Small intestine (tissue), 7 donors: ENCODE measurements at regions not wholly inside any gene's neighbourhood (a gene's known extent, or its start where the extent isn't known, plus 50 kb on each side); places are given as distances from the start of the nearest gene placed in this dataset.

ENCODE experiments used
- DNase-seq, 2 donors: peaks; one replicate each; pipeline versions ENCODE4 v3.0.0 to v3.0.0-alpha.2; 2013
- FAIRE-seq: peaks from 2 replicates; lab custom pipeline; 2012; peaks lifted over from hg19 to GRCh38; lab: Jason Lieb, UNC
- H3K27ac ChIP-seq, 3 donors: one replicate each; pipeline ENCODE4 v1.5.1; 2013; ENCODE audit warnings: low read length in 2 of 3, mild to moderate bottlenecking in 2 of 3, control low read depth in 1 of 3, inconsistent platforms in 1 of 3, low read depth in 1 of 3, moderate library complexity in 1 of 3
- H3K27me3 ChIP-seq, 3 donors: one replicate each; pipeline ENCODE4 v1.6.1; 2013; ENCODE audit warnings: low read length in 3 of 3, inconsistent platforms in 1 of 3; ENCODE audit not compliant: control insufficient read depth in 3 of 3, insufficient read depth in 3 of 3
- H3K36me3 ChIP-seq, 3 donors: one replicate each; pipeline ENCODE4 v1.6.1; 2013; ENCODE audit warnings: low read length in 3 of 3, inconsistent platforms in 1 of 3, low read depth in 1 of 3, mild to moderate bottlenecking in 1 of 3, moderate library complexity in 1 of 3; ENCODE audit not compliant: control insufficient read depth in 3 of 3, insufficient read depth in 2 of 3
- H3K4me1 ChIP-seq, 3 donors: one replicate each; pipeline ENCODE4 v1.6.1; 2013; ENCODE audit warnings: low read length in 2 of 3, inconsistent platforms in 1 of 3, low read depth in 1 of 3, mild to moderate bottlenecking in 1 of 3, moderate library complexity in 1 of 3; ENCODE audit not compliant: control insufficient read depth in 3 of 3, insufficient read depth in 2 of 3
- H3K4me3 ChIP-seq, 3 donors: one replicate each; pipeline ENCODE4 v1.5.1; 2013; ENCODE audit warnings: low read length in 3 of 3, control low read depth in 1 of 3, inconsistent platforms in 1 of 3, low read depth in 1 of 3, mild to moderate bottlenecking in 1 of 3, moderate library complexity in 1 of 3
- H3K9me3 ChIP-seq, 2 donors: one replicate each; pipeline ENCODE4 v1.6.1; 2013; ENCODE audit warnings: low read depth in 1 of 2, low read length in 1 of 2; ENCODE audit not compliant: control insufficient read depth in 2 of 2, insufficient read depth in 1 of 2
- WGBS, 3 donors: extraction: QIAGEN DNeasy Blood & Tissue Kit; methylation state at CpG; one replicate each; pipeline ENCODE4 v1.1.7; 2013; 5-methylcytosine and 5-hydroxymethylcytosine counted together
- donor health status: healthy with polysubstance abuse.
- donor health status: control.
- donor health status: control.
- donor health status: Bipolar disorder and iron deficiency.
- donor health status: healthy.

DNA sequence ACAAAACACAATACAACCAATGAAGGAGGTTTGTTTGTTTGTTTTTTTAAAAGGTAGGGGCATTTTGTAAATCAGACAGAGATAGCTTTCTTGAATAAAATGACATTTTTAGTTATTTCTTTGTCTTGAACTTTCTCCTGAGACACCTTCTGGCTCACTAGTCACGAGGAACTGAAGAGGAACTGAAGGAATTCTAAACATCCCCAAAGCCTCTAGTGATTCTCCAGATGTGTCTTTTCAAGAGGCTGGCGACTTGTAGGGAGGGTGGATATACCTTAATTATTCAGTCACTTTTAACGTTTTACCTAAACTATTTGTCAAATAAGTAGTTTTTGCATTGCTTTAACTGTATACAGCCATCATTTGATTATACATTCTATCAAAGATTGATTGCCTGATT lies 211.2 kb upstream of the LRIG3 start:
- 65 to 87% (median 75%) methylated on average over 3 of the region's 3 CpGs for WGBS, 3 donors
- H3K27ac ChIP-seq = no peak overlapping the region
- DNase-seq = no peak
- H3K27me3 ChIP-seq = no peaks in the 10 kb centered on the region
- no peaks in the 10 kb centered on the region for H3K4me1 ChIP-seq
- no peaks in the 10 kb centered on the region for H3K36me3 ChIP-seq
- no peak for FAIRE-seq
- peaks cover 0 to 8% of the 10 kb centered on the region in 2 donors for H3K9me3 ChIP-seq
- no peak overlapping the region for H3K4me3 ChIP-seq

DNA sequence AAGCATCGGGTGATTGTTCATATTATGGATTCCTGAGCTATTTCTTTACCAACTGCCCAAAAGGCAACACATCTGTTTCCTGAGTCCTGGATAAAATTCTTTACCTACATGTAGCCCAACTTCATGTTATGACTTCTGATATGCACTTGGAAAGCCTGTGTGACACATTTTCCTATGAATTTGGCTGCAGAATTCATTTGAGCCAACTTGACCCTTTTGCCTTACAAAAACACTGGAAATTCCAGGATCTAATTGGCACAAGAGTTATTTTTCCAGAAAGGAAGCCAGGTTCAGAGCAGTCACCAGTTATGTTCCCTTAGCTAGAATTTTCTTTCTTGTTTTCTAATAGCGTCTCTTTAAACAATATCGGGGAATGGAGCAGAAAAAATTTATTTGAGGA lies 202.5 kb upstream of the LRIG3 start:
- H3K9me3 ChIP-seq = peaks cover 0 to 11% of the 10 kb centered on the region in 2 donors
- H3K36me3 ChIP-seq = no peaks in the 10 kb centered on the region
- H3K4me1 ChIP-seq = no peaks in the 10 kb centered on the region
- DNase-seq = no peak
- no peak overlapping the region for H3K27ac ChIP-seq
- FAIRE-seq = no peak
- no peaks in the 10 kb centered on the region for H3K27me3 ChIP-seq
- no peak overlapping the region for H3K4me3 ChIP-seq
- WGBS, 3 donors = 81 to 97% (median 93%) methylated on average over 3 of the region's 3 CpGs

DNA sequence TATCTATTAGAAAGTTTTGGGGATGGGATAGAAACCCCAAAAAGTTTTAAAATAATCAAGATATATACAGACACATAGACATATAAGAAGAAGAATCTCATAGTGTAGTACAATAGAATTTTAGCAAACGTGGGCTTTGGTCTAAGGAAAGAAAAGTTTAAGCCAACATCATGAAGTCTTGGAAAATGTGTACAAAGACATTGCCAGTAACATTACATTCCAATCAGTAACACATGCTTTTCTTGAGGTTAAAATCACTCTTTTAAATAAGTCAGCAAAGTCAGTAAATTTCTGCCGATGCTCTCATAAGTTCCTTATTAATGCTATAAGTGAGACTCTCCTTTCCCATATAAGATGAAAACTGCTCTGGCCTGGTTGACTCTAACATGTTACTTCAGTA lies 201.1 kb upstream of the LRIG3 start:
- peak; percentile 15 for FAIRE-seq
- Histone ChIP-seq H3K27me3 (no peaks in the 10 kb centered on the region), H3K27ac (no peak overlapping the region), H3K9me3 (peaks cover 0 to 11% of the 10 kb centered on the region in 2 donors), H3K4me1 (no peaks in the 10 kb centered on the region), H3K36me3 (no peaks in the 10 kb centered on the region), H3K4me3 (no peak overlapping the region)
- 84 to 92% (median 90%) methylated on average over 2 of the region's 2 CpGs for WGBS, 3 donors
- no peak for DNase-seq

DNA sequence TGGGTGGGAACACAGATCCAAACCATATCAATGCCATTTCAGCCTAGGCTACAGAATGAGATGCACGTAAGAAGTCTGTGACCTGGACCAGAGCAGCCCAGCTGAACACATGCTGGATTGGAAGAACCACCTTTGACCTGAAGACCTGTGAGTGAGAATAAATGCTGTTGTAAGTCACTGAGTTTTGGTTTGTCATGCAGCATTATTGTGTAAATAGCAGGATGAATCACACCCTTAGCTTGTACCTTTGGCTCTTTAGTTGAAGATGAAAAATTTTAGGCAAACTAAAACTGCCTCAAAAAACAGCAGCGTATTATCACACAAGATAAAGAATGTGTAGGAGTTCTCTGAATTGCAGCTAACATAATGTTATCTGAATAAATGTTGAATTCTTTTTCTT lies 199.4 kb upstream of the LRIG3 start:
- Histone ChIP-seq H3K4me3 (no peak overlapping the region), H3K9me3 (peaks cover 0 to 7% of the 10 kb centered on the region in 2 donors), H3K36me3 (no peaks in the 10 kb centered on the region), H3K4me1 (no peaks in the 10 kb centered on the region), H3K27ac (no peak overlapping the region), H3K27me3 (no peaks in the 10 kb centered on the region)
- FAIRE-seq = no peak
- WGBS, 3 donors = 87 to 93% (median 89%) methylated on average over 2 of the region's 2 CpGs
- DNase-seq = no peak

DNA sequence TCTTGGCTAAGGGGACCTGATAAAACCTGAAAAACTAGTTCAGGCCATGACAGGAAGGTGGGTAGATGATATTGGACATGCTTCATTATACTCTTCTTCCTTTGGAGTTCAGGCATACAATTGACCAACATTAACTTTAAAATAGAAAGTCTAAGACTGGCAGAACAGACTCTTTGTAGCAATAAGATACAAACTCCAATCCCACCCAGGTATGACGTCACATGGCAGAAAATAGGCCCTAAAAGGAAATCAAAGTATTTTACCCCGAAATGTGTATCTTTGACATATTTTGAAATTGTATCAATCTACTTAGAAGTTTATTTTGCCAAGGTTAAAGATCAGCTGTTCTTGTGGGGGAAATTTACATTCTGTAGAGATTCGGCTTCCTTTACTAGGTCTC lies 198.1 kb upstream of the LRIG3 start:
- Histone ChIP-seq H3K36me3 (no peaks in the 10 kb centered on the region), H3K27me3 (no peaks in the 10 kb centered on the region), H3K4me1 (peaks cover 0 to 7% (median 0%) of the 10 kb centered on the region in 3 donors), H3K27ac (no peak overlapping the region), H3K4me3 (no peak overlapping the region), H3K9me3 (no peaks in the 10 kb centered on the region)
- DNase-seq (no peak), FAIRE-seq (no peak)
- whole genome bisulfite sequencing, 3 donors = 91 to 93% (median 91%) methylated on average over 3 of the region's 3 CpGs

DNA sequence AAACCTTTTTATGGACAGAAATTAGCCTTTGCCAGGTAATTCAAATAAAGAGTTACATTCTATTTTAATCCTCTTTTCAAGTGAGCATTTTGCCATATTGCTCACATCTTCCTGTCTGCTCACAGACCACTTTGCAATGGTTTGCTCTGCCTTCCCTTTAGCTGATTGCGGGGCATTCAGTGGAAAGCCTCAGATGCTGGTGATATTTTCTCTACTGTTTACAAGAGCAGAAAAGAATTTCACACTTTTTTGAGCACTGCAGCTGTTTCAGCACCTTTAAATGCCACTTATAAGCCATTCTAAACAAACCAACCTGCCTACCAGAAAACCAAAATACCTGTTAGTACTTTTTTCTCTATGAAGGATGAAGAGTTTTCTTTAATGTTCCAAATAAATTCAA lies 195.7 kb upstream of the LRIG3 start:
- Histone ChIP-seq H3K4me3 (no peak overlapping the region), H3K4me1 (peaks cover 0 to 7% (median 0%) of the 10 kb centered on the region in 3 donors), H3K9me3 (no peaks in the 10 kb centered on the region), H3K36me3 (no peaks in the 10 kb centered on the region), H3K27me3 (no peaks in the 10 kb centered on the region), H3K27ac (no peak overlapping the region)
- 44 to 94% (median 82%) methylated on average over 1 of the region's 1 CpG for WGBS, 3 donors
- no peak for DNase-seq
- FAIRE-seq = no peak

DNA sequence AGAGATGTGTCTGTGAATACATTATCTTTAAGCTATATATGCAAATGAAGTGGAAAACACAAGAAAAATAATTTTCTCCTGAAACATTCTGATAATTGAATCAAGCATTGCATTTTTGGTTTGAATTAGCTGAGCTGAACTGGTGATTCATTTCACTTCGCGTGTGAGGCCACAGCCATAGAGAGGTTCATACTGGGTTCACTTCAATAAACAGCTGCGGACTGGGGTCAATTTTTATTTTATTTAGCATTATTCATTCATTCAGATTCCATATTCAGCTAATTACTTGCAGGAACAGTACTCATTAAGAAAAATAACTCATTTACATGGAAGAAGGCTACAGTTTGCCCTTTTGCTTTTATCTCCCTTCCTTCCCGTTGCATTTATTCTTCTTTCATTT lies 195.2 kb upstream of the LRIG3 start:
- Histone ChIP-seq H3K27me3 (no peaks in the 10 kb centered on the region), H3K4me3 (no peak overlapping the region), H3K9me3 (no peaks in the 10 kb centered on the region), H3K27ac (no peak overlapping the region), H3K36me3 (no peaks in the 10 kb centered on the region), H3K4me1 (peaks cover 0 to 7% (median 0%) of the 10 kb centered on the region in 3 donors)
- no peak for FAIRE-seq
- no peak for DNase-seq
- WGBS, 3 donors = 77 to 93% (median 87%) methylated on average over 4 of the region's 4 CpGs

DNA sequence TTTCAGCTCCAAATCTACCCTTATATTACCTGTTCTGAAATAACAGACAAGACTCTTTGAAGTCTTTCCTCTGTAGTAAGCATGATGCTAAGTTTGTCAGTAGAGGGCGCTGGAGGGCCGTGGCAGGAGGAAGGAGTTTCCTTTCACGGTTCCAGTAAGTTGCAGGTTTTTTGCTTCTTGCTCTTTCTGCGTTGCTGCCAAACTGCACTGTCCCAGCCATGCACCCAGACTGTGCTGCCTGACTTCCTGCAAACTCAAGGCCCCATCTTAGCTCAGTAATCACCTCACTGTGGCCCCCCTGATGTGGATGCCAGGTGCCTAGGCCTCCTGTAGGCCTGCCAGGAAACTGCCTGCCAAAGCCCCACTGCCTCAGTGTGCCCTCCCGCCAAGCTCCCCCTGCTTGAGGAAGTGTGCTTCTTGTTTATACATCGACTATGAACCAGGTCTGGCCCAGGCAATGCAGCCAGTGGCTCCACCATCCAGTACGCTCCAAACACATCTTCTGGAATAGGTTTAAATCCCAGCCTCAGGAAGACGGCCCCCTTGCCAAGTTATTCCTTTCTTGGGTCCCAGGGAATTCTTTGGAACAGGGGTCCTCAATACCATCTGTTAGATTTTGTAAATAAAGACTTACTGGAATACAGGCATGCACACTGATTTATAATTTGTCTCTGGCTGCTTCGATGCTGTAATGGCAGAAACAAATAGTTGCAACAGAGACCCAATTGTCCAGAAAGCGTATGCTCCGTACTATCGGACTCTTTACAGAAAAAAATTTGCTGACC lies 193.7 kb upstream of the LRIG3 start:
- H3K27me3 ChIP-seq = no peaks in the 10 kb centered on the region
- peaks cover 0 to 7% (median 0%) of the 10 kb centered on the region in 3 donors for H3K4me1 ChIP-seq
- H3K27ac ChIP-seq = peak overlapping the region in 1 of 3 donors; percentile 13
- H3K4me3 ChIP-seq = no peak overlapping the region
- WGBS, 3 donors = 43 to 50% (median 49%) methylated on average over 12 of the region's 12 CpGs
- peak; percentile 77 to 90 for DNase-seq
- H3K36me3 ChIP-seq = no peaks in the 10 kb centered on the region
- no peak for FAIRE-seq
- no peaks in the 10 kb centered on the region for H3K9me3 ChIP-seq
